Colonic mucosa (tissue), 4 donors: ENCODE measurements at regions not wholly inside any gene's neighbourhood (a gene's known extent, or its start where the extent isn't known, plus 50 kb on each side); places are given as distances from the start of the nearest gene placed in this dataset.

Experiments used
- DNase-seq: peaks from one replicate; pipeline ENCODE4 v3.0.0-alpha.2; 2020
- H3K27ac ChIP-seq: fragments of 200-600 bp; one replicate; pipeline ENCODE4 v1.8.0; 2021
- H3K27me3 ChIP-seq: fragments of 200-600 bp; one replicate; pipeline ENCODE4 v1.8.0; 2021
- H3K36me3 ChIP-seq: fragments of 200-600 bp; one replicate; pipeline ENCODE4 v1.8.0; 2021
- H3K4me1 ChIP-seq: fragments of 200-600 bp; one replicate; pipeline ENCODE4 v1.8.0; 2021; ENCODE audit warnings: mild to moderate bottlenecking
- H3K4me3 ChIP-seq: fragments of 200-600 bp; one replicate; pipeline ENCODE4 v1.8.0; 2021
- H3K9ac ChIP-seq, 2 donors: one replicate each; pipeline ENCODE4 v1.7.0; 2013; ENCODE audit warnings: control low read depth in 2 of 2, low read depth in 2 of 2, low read length in 2 of 2
- H3K9me3 ChIP-seq: fragments of 200-600 bp; one replicate; pipeline ENCODE4 v1.8.0; 2021
- CTCF ChIP-seq: fragments of 200-600 bp; IDR thresholded peaks from one replicate; pipeline ENCODE4 v1.8.0; 2022; ENCODE audit warnings: antibody characterized with exemption, mild to moderate bottlenecking
- intact Hi-C: fragments of 100-400 bp; cut with DNase I; formaldehyde crosslinking; loops from one replicate; pipeline ENCODE4 v1.14.1; 2022
- donor health status: healthy.
- donor health status: DM: no; HTN: no; CAD: no.
- donor health status: DM: no; HTN: no; CAD: no.

- DNase-seq: no peak
- H3K9me3 ChIP-seq: no peaks in the 10 kb centered on the region
- H3K36me3 ChIP-seq: no peaks in the 10 kb centered on the region
- H3K4me1 ChIP-seq: no peaks in the 10 kb centered on the region
- H3K27ac ChIP-seq: no peak overlapping the region
- no peak overlapping the region for H3K4me3 ChIP-seq
- no peak for TF ChIP-seq CTCF
- H3K27me3 ChIP-seq: no peaks in the 10 kb centered on the region
- H3K9ac ChIP-seq: no peak overlapping the region
- intact Hi-C loops: no loop called here
Observed at GRCh38 chr11:128105511-128105910, 481.8 kb downstream of the ETS1 start.

GRCh38 chr11:128103278-128103873 lies 484.0 kb downstream of the ETS1 start:
- H3K9ac ChIP-seq: no peak overlapping the region
- H3K4me1 ChIP-seq: no peaks in the 10 kb centered on the region
- H3K27ac ChIP-seq: no peak overlapping the region
- H3K27me3 ChIP-seq: no peaks in the 10 kb centered on the region
- H3K36me3 ChIP-seq: no peaks in the 10 kb centered on the region
- DNase-seq: no peak
- no peaks in the 10 kb centered on the region for H3K9me3 ChIP-seq
- intact Hi-C loops: no loop called here
- H3K4me3 ChIP-seq: no peak overlapping the region
- no peak for TF ChIP-seq CTCF

GRCh38 chr11:128098781-128099180 lies 488.6 kb downstream of the ETS1 start:
- H3K27ac ChIP-seq: no peak overlapping the region
- H3K27me3 ChIP-seq: no peaks in the 10 kb centered on the region
- H3K9me3 ChIP-seq: no peaks in the 10 kb centered on the region
- H3K9ac ChIP-seq: no peak overlapping the region
- TF ChIP-seq CTCF: no peak
- no peaks in the 10 kb centered on the region for H3K4me1 ChIP-seq
- DNase-seq: no peak
- intact Hi-C loops: no loop called here
- no peak overlapping the region for H3K4me3 ChIP-seq
- no peaks in the 10 kb centered on the region for H3K36me3 ChIP-seq

- no peak for DNase-seq
- no peaks in the 10 kb centered on the region for H3K36me3 ChIP-seq
- no peak overlapping the region for H3K27ac ChIP-seq
- no peaks in the 10 kb centered on the region for H3K4me1 ChIP-seq
- TF ChIP-seq CTCF: no peak
- H3K9ac ChIP-seq: no peak overlapping the region
- intact Hi-C loops: no loop called here
- no peaks in the 10 kb centered on the region for H3K27me3 ChIP-seq
- no peak overlapping the region for H3K4me3 ChIP-seq
- no peaks in the 10 kb centered on the region for H3K9me3 ChIP-seq
Observed at GRCh38 chr11:128095466-128095981, 491.8 kb downstream of the ETS1 start.

- Histone ChIP-seq H3K4me3 (no peak overlapping the region), H3K4me1 (no peaks in the 10 kb centered on the region), H3K9ac (no peak overlapping the region), H3K36me3 (no peaks in the 10 kb centered on the region), H3K9me3 (no peaks in the 10 kb centered on the region), H3K27ac (no peak overlapping the region), H3K27me3 (no peaks in the 10 kb centered on the region)
- no peak for DNase-seq
- TF ChIP-seq CTCF: no peak
- intact Hi-C loops: no loop called here
Observed at GRCh38 chr11:128093689-128094088, 493.7 kb downstream of the ETS1 start.
